H1 (cell line): ENCODE measurements at regions not wholly inside any gene's neighbourhood (a gene's known extent, or its start where the extent isn't known, plus 50 kb on each side); places are given as distances from the start of the nearest gene placed in this dataset.

Source experiments
- CTCF ChIA-PET: fragments of 300-600 bp; sonication (Branson Sonifier 250); formaldehyde crosslinking; loops from one replicate; lab custom pipeline; 2021; ENCODE audit not compliant: partially characterized antibody; lab: Charles Lee
- POLR2A ChIA-PET: fragments of 300-600 bp; sonication (Branson Sonifier 250); formaldehyde crosslinking; loops from one replicate; lab custom pipeline; 2021; ENCODE audit warnings: inconsistent platforms; ENCODE audit not compliant: partially characterized antibody; lab: Charles Lee
- DNase-seq, 2 experiments: peaks; one replicate each; pipeline versions ENCODE4 v3.0.0 to v3.0.0-alpha.2; 2010 to 2022; ENCODE audit warnings: low spot score in 2 of 2, low read depth in 1 of 2, mixed read lengths in 1 of 2
- FAIRE-seq: peaks from 2 replicates; lab custom pipeline; 2011; peaks lifted over from hg19 to GRCh38; lab: Jason Lieb, UNC
- H2AFZ ChIP-seq: 2 replicates; pipeline ENCODE4 v1.8.1; 2012; ENCODE audit warnings: low read length, inconsistent platforms
- H2AK5ac ChIP-seq: 2 replicates; pipeline ENCODE4 v1.6.1; 2013; ENCODE audit warnings: low read depth, low read length
- H2BK120ac ChIP-seq: replicated peaks from 2 replicates; pipeline ENCODE3; 2013; ENCODE audit warnings: low read depth, low read length, inconsistent platforms
- H2BK12ac ChIP-seq: 2 replicates; pipeline ENCODE4 v1.6.1; 2013; ENCODE audit warnings: low read depth, low read length
- H2BK15ac ChIP-seq: 2 replicates; pipeline ENCODE4 v1.6.1; 2013; ENCODE audit warnings: low read length
- H2BK20ac ChIP-seq: 2 replicates; pipeline ENCODE4 v1.6.1; 2013; ENCODE audit warnings: low read length
- H2BK5ac ChIP-seq: 2 replicates; pipeline ENCODE4 v1.6.1; 2013; ENCODE audit warnings: low read depth, low read length
- H3K14ac ChIP-seq: 2 replicates; pipeline ENCODE4 v1.6.1; 2013; ENCODE audit warnings: inconsistent platforms; ENCODE audit not compliant: insufficient read length
- H3K18ac ChIP-seq: 2 replicates; pipeline ENCODE4 v1.6.1; 2013; ENCODE audit warnings: low read length; ENCODE audit errors: extremely low read depth
- H3K23ac ChIP-seq: 2 replicates; pipeline ENCODE4 v1.6.1; 2013; ENCODE audit warnings: inconsistent platforms; ENCODE audit not compliant: insufficient read length
- H3K23me2 ChIP-seq: 2 replicates; pipeline ENCODE4 v1.6.1; 2013; ENCODE audit warnings: low read depth, low read length
- H3K27ac ChIP-seq: 2 replicates; pipeline ENCODE4 v1.6.1; 2011; ENCODE audit warnings: low read depth, low read length, inconsistent platforms
- H3K27me3 ChIP-seq, 4 experiments: replicated peaks in 1 of 4; 1 replicate in 1 of 4; 2 replicates in 3 of 4; pipeline versions ENCODE4 v1.6.1 to v1.8.1; 2011 to 2013; ENCODE audit warnings: low read length in 3 of 4, mild to moderate bottlenecking in 3 of 4, inconsistent platforms in 2 of 4, mixed read lengths in 2 of 4, moderate library complexity in 1 of 4; ENCODE audit not compliant: control insufficient read depth in 3 of 4, insufficient read depth in 3 of 4; ENCODE audit errors: extremely low read depth in 1 of 4
- H3K36me3 ChIP-seq, 4 experiments: 2 replicates each; pipeline versions ENCODE4 v1.6.1 to v1.8.1; 2011 to 2013; ENCODE audit warnings: mild to moderate bottlenecking in 4 of 4, low read length in 3 of 4, moderate library complexity in 2 of 4, control low read depth in 1 of 4, inconsistent platforms in 1 of 4; ENCODE audit not compliant: insufficient read depth in 4 of 4, control insufficient read depth in 2 of 4
- H3K4ac ChIP-seq: replicated peaks from 2 replicates; pipeline ENCODE3; 2013; ENCODE audit warnings: low read length, low read depth, mixed read lengths, inconsistent platforms; ENCODE audit not compliant: insufficient read length
- H3K4me1 ChIP-seq, 4 experiments: replicated peaks in 1 of 4; 1 replicate in 1 of 4; 2 replicates in 3 of 4; pipeline versions ENCODE4 v1.6.1 to v1.8.1; 2011 to 2013; ENCODE audit warnings: low read length in 3 of 4, inconsistent platforms in 2 of 4, mixed read lengths in 1 of 4; ENCODE audit not compliant: insufficient read depth in 4 of 4, control insufficient read depth in 3 of 4
- H3K4me2 ChIP-seq, 2 experiments: 2 replicates each; pipeline versions ENCODE4 v1.6.1 to v1.8.1; 2011 to 2013; ENCODE audit warnings: low read depth in 2 of 2, low read length in 2 of 2, control low read depth in 1 of 2, inconsistent platforms in 1 of 2, mild to moderate bottlenecking in 1 of 2; ENCODE audit not compliant: insufficient read depth in 1 of 2
- H3K4me3 ChIP-seq, 4 experiments: fragments of 200-600, 300-600 bp in 1 of 4; sonication (generic), shearing (Covaris generic), sonication (Bioruptor Twin) in 1 of 4; 2 replicates each; pipeline versions ENCODE4 v1.5.1 to v1.8.1; 2011 to 2016; ENCODE audit warnings: low read length in 4 of 4, low read depth in 3 of 4, control low read depth in 2 of 4, inconsistent platforms in 2 of 4, mild to moderate bottlenecking in 2 of 4, mixed read lengths in 1 of 4, moderate library complexity in 1 of 4; ENCODE audit not compliant: insufficient read depth in 2 of 4; ENCODE audit errors: extremely low read depth in 1 of 4
- H3K56ac ChIP-seq: replicated peaks from 2 replicates; pipeline ENCODE3; 2013; ENCODE audit warnings: low read depth, mild to moderate bottlenecking, mixed read lengths, low read length, inconsistent platforms; ENCODE audit not compliant: insufficient read length
- H3K79me1 ChIP-seq: 2 replicates; pipeline ENCODE4 v1.6.1; 2013; ENCODE audit warnings: low read depth, low read length, control low read depth
- H3K79me2 ChIP-seq, 2 experiments: 2 replicates each; pipeline versions ENCODE4 v1.6.1 to v1.8.1; 2012 to 2013; ENCODE audit warnings: low read length in 2 of 2, mild to moderate bottlenecking in 2 of 2, inconsistent platforms in 1 of 2; ENCODE audit not compliant: insufficient read depth in 2 of 2, control insufficient read depth in 1 of 2
- H3K9ac ChIP-seq, 4 experiments: replicated peaks in 1 of 4; 1 replicate in 1 of 4; 2 replicates in 3 of 4; pipeline versions ENCODE4 v1.6.1 to v1.8.1; 2011 to 2013; ENCODE audit warnings: low read depth in 3 of 4, low read length in 3 of 4, control low read depth in 2 of 4, mild to moderate bottlenecking in 2 of 4, moderate library complexity in 2 of 4, inconsistent platforms in 1 of 4; ENCODE audit errors: extremely low read depth in 1 of 4
- H3K9me3 ChIP-seq, 2 experiments: 2 replicates each; pipeline versions ENCODE4 v1.6.1 to v1.8.1; 2012 to 2013; ENCODE audit warnings: mild to moderate bottlenecking in 2 of 2, moderate library complexity in 2 of 2, control low read depth in 1 of 2, inconsistent platforms in 1 of 2, low read depth in 1 of 2, low read length in 1 of 2, mixed read lengths in 1 of 2; ENCODE audit not compliant: insufficient read depth in 2 of 2
- H4K20me1 ChIP-seq, 2 experiments: replicated peaks in 1 of 2; 2 replicates each; pipeline versions ENCODE3 to v1.8.1; 2011 to 2013; ENCODE audit warnings: inconsistent platforms in 2 of 2, low read length in 2 of 2, mild to moderate bottlenecking in 1 of 2; ENCODE audit not compliant: insufficient read depth in 2 of 2, control insufficient read depth in 1 of 2
- H4K5ac ChIP-seq: 2 replicates; pipeline ENCODE4 v1.6.1; 2013; ENCODE audit warnings: low read length, low read depth, mixed read lengths, inconsistent platforms; ENCODE audit not compliant: insufficient read length
- H4K8ac ChIP-seq: 2 replicates; pipeline ENCODE4 v1.8.0; 2013; ENCODE audit warnings: mild to moderate bottlenecking, moderate library complexity, low read length, inconsistent platforms; ENCODE audit not compliant: insufficient read depth; ENCODE audit errors: extremely low read depth
- H4K91ac ChIP-seq: replicated peaks from 2 replicates; pipeline ENCODE3; 2013; ENCODE audit warnings: low read length, mixed read lengths, inconsistent platforms; ENCODE audit not compliant: insufficient read length
- BCL11A ChIP-seq, 2 experiments: IDR thresholded peaks; one replicate each; pipeline ENCODE4 v1.6.1; 2011; ENCODE audit warnings: low read depth in 2 of 2, low read length in 2 of 2, mild to moderate bottlenecking in 2 of 2
- CEBPB ChIP-seq: IDR thresholded peaks from 2 replicates; pipeline ENCODE4 v1.6.1; 2012; ENCODE audit warnings: low read depth, low read length
- EGR1 ChIP-seq: IDR thresholded peaks from 2 replicates; pipeline ENCODE4 v1.6.1; 2011; ENCODE audit warnings: low read depth, low read length, borderline replicate concordance
- JUND ChIP-seq: IDR thresholded peaks from 2 replicates; pipeline ENCODE4 v1.6.1; 2011; ENCODE audit warnings: mild to moderate bottlenecking, improper control_type of control experiment, low read length
- MAFK ChIP-seq: IDR thresholded peaks from 2 replicates; pipeline ENCODE4 v1.6.1; 2012; ENCODE audit warnings: low read depth, mild to moderate bottlenecking, improper control_type of control experiment, low read length
- SP1 ChIP-seq: IDR thresholded peaks from 2 replicates; pipeline ENCODE4 v1.6.1; 2011; ENCODE audit warnings: low read depth, low read length
- SP2 ChIP-seq: IDR thresholded peaks from 2 replicates; pipeline ENCODE4 v1.6.1; 2012; ENCODE audit warnings: mild to moderate bottlenecking, low read length, inconsistent platforms
- WGBS, 2 experiments: shearing (Covaris generic) in 1 of 2; methylation state at CpG; one replicate each; pipeline versions ENCODE4 v1.1.6 to v1.1.7; 2013 to 2015; ENCODE audit warnings: low lambda C conversion rate in 2 of 2, mixed read lengths in 2 of 2, inconsistent platforms in 1 of 2, low coverage in 1 of 2, missing lambda C conversion rate in 1 of 2; ENCODE audit not compliant: insufficient replicate concordance in 2 of 2, insufficient coverage in 1 of 2, insufficient read length in 1 of 2; ENCODE audit errors: extremely low coverage in 1 of 2, missing lambda C conversion rate in 1 of 2; 5-methylcytosine and 5-hydroxymethylcytosine counted together

DNA sequence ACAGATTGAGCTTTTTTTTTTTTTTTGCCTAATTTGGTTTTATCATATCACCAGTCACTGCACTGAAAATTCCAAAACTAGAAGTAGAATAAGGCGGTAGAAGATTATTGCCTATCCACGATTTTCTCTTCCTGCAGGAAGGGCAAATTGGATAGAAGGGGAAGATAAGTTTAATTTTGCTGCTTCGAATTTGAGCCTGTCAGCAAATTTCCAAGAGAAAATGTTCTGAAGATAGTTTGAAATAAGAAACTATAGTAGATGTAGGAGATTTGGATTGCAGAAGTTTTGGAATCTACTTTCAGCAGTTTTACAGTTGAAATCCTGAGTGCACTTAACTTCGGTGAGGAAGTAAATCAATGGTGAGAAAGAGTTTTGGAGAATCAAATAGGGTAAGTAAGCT lies 164.9 kb downstream of the PTBP2 start:
- no peak overlapping the region for H4K5ac ChIP-seq
- no peaks in the 10 kb centered on the region for H3K23me2 ChIP-seq
- H2BK20ac ChIP-seq, result no peak overlapping the region
- TF ChIP-seq BCL11A (IDR thresholded peaks at IDR 0.05; ENCODE audit: low read depth in 2 of 2, low read length in 2 of 2) (no peak), MAFK (peak; percentile 45; the same call in 1 of the 2 replicates), EGR1 (no peak), CEBPB (no peak), SP1 (no peak), JUND (no peak), SP2 (no peak)
- H3K27me3 ChIP-seq, result no peaks in the 10 kb centered on the region
- ChIA-PET POLR2A (no interaction called here), CTCF (no interaction called here)
- no peak overlapping the region for H3K4me3 ChIP-seq
- H3K23ac ChIP-seq, result no peak overlapping the region
- H4K20me1 ChIP-seq, result no peaks in the 10 kb centered on the region
- H2AK5ac ChIP-seq, result no peak overlapping the region
- WGBS, 2 experiments, result 98% methylated on average over 4 of the region's 4 CpGs; no CpG with 5 or more reads in 1 of the 2 experiments
- H2BK120ac ChIP-seq, result no peak overlapping the region
- H3K4me1 ChIP-seq, result no peaks in the 10 kb centered on the region; a peak in 1 of 7 replicates
- H2BK5ac ChIP-seq, result no peak overlapping the region
- no peak overlapping the region for H3K18ac ChIP-seq
- H3K9ac ChIP-seq, result no peak overlapping the region
- H4K8ac ChIP-seq, result no peak overlapping the region
- H2AFZ ChIP-seq, result no peak overlapping the region
- no peak for DNase-seq
- H3K36me3 ChIP-seq, result no peaks in the 10 kb centered on the region
- no peaks in the 10 kb centered on the region for H3K9me3 ChIP-seq
- no peak overlapping the region for H2BK15ac ChIP-seq
- no peak overlapping the region for H3K4me2 ChIP-seq
- no peak overlapping the region for H3K14ac ChIP-seq
- H3K79me1 ChIP-seq, result no peaks in the 10 kb centered on the region
- H3K4ac ChIP-seq, result no peak overlapping the region
- no peak overlapping the region for H2BK12ac ChIP-seq
- H3K27ac ChIP-seq, result no peak overlapping the region
- H3K56ac ChIP-seq, result no peak overlapping the region
- no peak for FAIRE-seq
- H3K79me2 ChIP-seq, result no peaks in the 10 kb centered on the region
- H4K91ac ChIP-seq, result no peak overlapping the region
